GM23338 (cell line): ENCODE measurements at regions not wholly inside any gene's neighbourhood (a gene's known extent, or its start where the extent isn't known, plus 50 kb on each side); places are given as distances from the start of the nearest gene placed in this dataset.

Source experiments
- CREB1 ChIP-seq: fragments of 250-450 bp; sonication (Bioruptor Pico); IDR thresholded peaks from 2 replicates; pipeline ENCODE4 v1.5.0; 2020; ENCODE audit warnings: low read depth, mild to moderate bottlenecking, moderate library complexity
- CTCF ChIP-seq, 2 experiments: fragments of 200-600 bp in 1 of 2; sonication (generic) in 1 of 2; conservative IDR thresholded peaks; 2 replicates each; pipeline versions ENCODE4 v1.5.1 to v1.6.1; 2016 to 2017; ENCODE audit warnings: antibody characterized with exemption in 2 of 2, low read depth in 2 of 2, mild to moderate bottlenecking in 2 of 2, moderate library complexity in 1 of 2
- EZH2 ChIP-seq: fragments of 200-600 bp; sonication (generic); IDR thresholded peaks from one replicate; pipeline ENCODE4 v1.8.0; 2017; ENCODE audit warnings: antibody characterized with exemption, mild to moderate bottlenecking, low read depth; ENCODE audit not compliant: unreplicated experiment
- EZH2phosphoT487 ChIP-seq: fragments of 200-600 bp; sonication (generic); IDR thresholded peaks from one replicate; pipeline ENCODE4 v1.8.1; 2018; ENCODE audit warnings: antibody characterized with exemption; ENCODE audit not compliant: unreplicated experiment
- JUNB ChIP-seq: IDR thresholded peaks from one replicate; pipeline ENCODE4 v1.6.1; 2016; ENCODE audit warnings: antibody characterized with exemption; ENCODE audit not compliant: unreplicated experiment
- NANOG ChIP-seq: IDR thresholded peaks from 2 replicates; pipeline ENCODE4 v1.6.1; 2016; ENCODE audit warnings: antibody characterized with exemption, borderline replicate concordance
- POLR2AphosphoS5 ChIP-seq: IDR thresholded peaks from 2 replicates; pipeline ENCODE4 v1.6.1; 2016; ENCODE audit warnings: antibody characterized with exemption, low read depth
- REST ChIP-seq: IDR thresholded peaks from one replicate; pipeline ENCODE4 v1.6.1; 2018; ENCODE audit warnings: antibody characterized with exemption; ENCODE audit not compliant: unreplicated experiment
- ZNF114 ChIP-seq: fragments of 250-450 bp; sonication (Bioruptor Pico); IDR thresholded peaks from 2 replicates; pipeline ENCODE4 v1.5.0; 2020; ENCODE audit warnings: mild to moderate bottlenecking, moderate library complexity
- TF ChIP-seq, protein P1 (sequence below): IDR thresholded peaks from 2 replicates; pipeline ENCODE4 v1.6.1; 2016; ENCODE audit warnings: antibody characterized with exemption

DNA sequence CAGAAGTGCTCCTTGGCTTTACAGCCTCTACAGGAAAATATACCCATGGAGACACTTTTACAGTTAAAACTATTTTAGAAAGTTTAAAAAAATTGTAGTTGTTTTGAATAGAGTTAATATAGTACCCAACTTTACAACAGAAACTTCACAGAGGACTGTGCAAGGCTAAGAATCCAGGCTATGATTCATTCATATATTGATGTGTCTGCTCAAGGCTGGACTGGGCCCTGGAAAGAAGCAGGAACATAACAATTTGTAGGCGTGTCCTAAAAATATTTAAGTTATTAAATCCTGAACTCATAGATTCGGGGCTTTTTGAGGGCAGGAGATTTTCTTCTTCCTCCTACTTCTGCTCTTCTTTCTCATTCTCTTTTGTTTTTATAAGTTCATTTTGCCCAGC lies 291.5 kb upstream of the CCDC179 start:
- TF ChIP-seq REST (no peak), CTCF (conservative IDR thresholded peaks at IDR 0.05; ENCODE audit: low read depth in 2 of 2) (no peak), POLR2AphosphoS5 (no peak), ZNF114 (CRISPR knock-in tag) (no peak), NANOG (no peak), EZH2phosphoT487 (no peak), CREB1 (CRISPR knock-in tag) (no peak), EZH2 (no peak), JUNB (no peak)
- TF ChIP-seq, protein P1, sequence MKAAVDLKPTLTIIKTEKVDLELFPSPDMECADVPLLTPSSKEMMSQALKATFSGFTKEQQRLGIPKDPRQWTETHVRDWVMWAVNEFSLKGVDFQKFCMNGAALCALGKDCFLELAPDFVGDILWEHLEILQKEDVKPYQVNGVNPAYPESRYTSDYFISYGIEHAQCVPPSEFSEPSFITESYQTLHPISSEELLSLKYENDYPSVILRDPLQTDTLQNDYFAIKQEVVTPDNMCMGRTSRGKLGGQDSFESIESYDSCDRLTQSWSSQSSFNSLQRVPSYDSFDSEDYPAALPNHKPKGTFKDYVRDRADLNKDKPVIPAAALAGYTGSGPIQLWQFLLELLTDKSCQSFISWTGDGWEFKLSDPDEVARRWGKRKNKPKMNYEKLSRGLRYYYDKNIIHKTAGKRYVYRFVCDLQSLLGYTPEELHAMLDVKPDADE = no peak
